GM23338 (cell line): ENCODE measurements at regions not wholly inside any gene's neighbourhood (a gene's known extent, or its start where the extent isn't known, plus 50 kb on each side); places are given as distances from the start of the nearest gene placed in this dataset.

Experiments used
- ATAC-seq: fragments of 200-7000 bp; cut with Tn5 transposase; 3 replicates; pipeline ENCODE4 v1.9.1; 2020
- DNase-seq: peaks from one replicate; pipeline ENCODE4 v3.0.0-alpha.2; 2015; ENCODE audit warnings: low spot score
- H2AFZ ChIP-seq: fragments of 200-600 bp; sonication (generic); 2 replicates; pipeline ENCODE4 v1.8.0; 2016; ENCODE audit warnings: antibody characterized with exemption, mild to moderate bottlenecking, moderate library complexity
- H3F3A ChIP-seq: fragments of 200-600 bp; sonication (generic); replicated peaks from 2 replicates; pipeline ENCODE4 v1.8.0; 2017; ENCODE audit warnings: antibody characterized with exemption, mixed run types, low read depth
- H3K27ac ChIP-seq: fragments of 200-600 bp; sonication (generic); 2 replicates; pipeline ENCODE4 v1.6.1; 2016; ENCODE audit warnings: low read depth
- H3K27me3 ChIP-seq: fragments of 200-600 bp; sonication (generic); 2 replicates; pipeline ENCODE4 v1.8.0; 2016; ENCODE audit warnings: mild to moderate bottlenecking, mixed run types, moderate library complexity; ENCODE audit not compliant: insufficient read depth
- H3K36me3 ChIP-seq: fragments of 200-600 bp; sonication (generic); 2 replicates; pipeline ENCODE4 v1.8.0; 2016; ENCODE audit warnings: mild to moderate bottlenecking; ENCODE audit not compliant: insufficient read depth
- H3K4me1 ChIP-seq: fragments of 200-600 bp; sonication (generic); 2 replicates; pipeline ENCODE4 v1.8.0; 2016; ENCODE audit warnings: mild to moderate bottlenecking, moderate library complexity; ENCODE audit not compliant: insufficient read depth
- H3K4me2 ChIP-seq: fragments of 200-600 bp; sonication (generic); 2 replicates; pipeline ENCODE4 v1.7.1; 2017; ENCODE audit warnings: mixed run types
- H3K4me3 ChIP-seq: fragments of 200-600 bp; sonication (generic); 2 replicates; pipeline ENCODE4 v1.6.1; 2016; ENCODE audit warnings: mixed run types
- H3K79me2 ChIP-seq: fragments of 200-600 bp; sonication (generic); replicated peaks from 2 replicates; pipeline ENCODE4 v1.8.0; 2017; ENCODE audit warnings: mild to moderate bottlenecking; ENCODE audit not compliant: insufficient read depth
- H3K9me2 ChIP-seq: fragments of 200-600 bp; sonication (generic); 2 replicates; pipeline ENCODE4 v1.8.0; 2017; ENCODE audit not compliant: insufficient read depth
- H4K20me1 ChIP-seq: fragments of 200-600 bp; sonication (generic); replicated peaks from 2 replicates; pipeline ENCODE4 v1.8.0; 2017; ENCODE audit warnings: mild to moderate bottlenecking; ENCODE audit not compliant: insufficient read depth
- H3K27ac Mint-ChIP-seq: 2 replicates; pipeline ENCODE4 v1.8.0; 2020; ENCODE audit warnings: inconsistent platforms, mild to moderate bottlenecking, moderate library complexity, mixed read lengths
- H3K27me3 Mint-ChIP-seq: 3 replicates; pipeline ENCODE4 v1.8.0; 2022; ENCODE audit warnings: low read depth, mild to moderate bottlenecking, moderate library complexity, mixed read lengths, inconsistent platforms; ENCODE audit not compliant: insufficient read depth, poor library complexity
- H3K36me3 Mint-ChIP-seq: 3 replicates; pipeline ENCODE4 v1.8.0; 2021; ENCODE audit warnings: low read depth, mild to moderate bottlenecking, inconsistent platforms, moderate library complexity, mixed read lengths
- H3K4me1 Mint-ChIP-seq: 3 replicates; pipeline ENCODE4 v1.8.0; 2020; ENCODE audit warnings: mild to moderate bottlenecking, inconsistent platforms, mixed read lengths
- H3K4me3 Mint-ChIP-seq: 3 replicates; pipeline ENCODE4 v1.8.0; 2021; ENCODE audit warnings: moderate library complexity, mild to moderate bottlenecking, inconsistent platforms, mixed read lengths
- H3K9me3 Mint-ChIP-seq: 3 replicates; pipeline ENCODE4 v1.8.0; 2020; ENCODE audit warnings: moderate library complexity, mild to moderate bottlenecking, inconsistent platforms, mixed read lengths
- CREB1 ChIP-seq: fragments of 250-450 bp; sonication (Bioruptor Pico); IDR thresholded peaks from 2 replicates; pipeline ENCODE4 v1.5.0; 2020; ENCODE audit warnings: low read depth, mild to moderate bottlenecking, moderate library complexity
- CTCF ChIP-seq, 2 experiments: fragments of 200-600 bp in 1 of 2; sonication (generic) in 1 of 2; conservative IDR thresholded peaks; 2 replicates each; pipeline versions ENCODE4 v1.5.1 to v1.6.1; 2016 to 2017; ENCODE audit warnings: antibody characterized with exemption in 2 of 2, low read depth in 2 of 2, mild to moderate bottlenecking in 2 of 2, moderate library complexity in 1 of 2
- ETS1 ChIP-seq: IDR thresholded peaks from 2 replicates; pipeline ENCODE4 v1.6.1; 2016; ENCODE audit warnings: antibody characterized with exemption
- EZH2 ChIP-seq: fragments of 200-600 bp; sonication (generic); IDR thresholded peaks from one replicate; pipeline ENCODE4 v1.8.0; 2017; ENCODE audit warnings: antibody characterized with exemption, mild to moderate bottlenecking, low read depth; ENCODE audit not compliant: unreplicated experiment
- EZH2phosphoT487 ChIP-seq: fragments of 200-600 bp; sonication (generic); IDR thresholded peaks from one replicate; pipeline ENCODE4 v1.8.1; 2018; ENCODE audit warnings: antibody characterized with exemption; ENCODE audit not compliant: unreplicated experiment
- JUNB ChIP-seq: IDR thresholded peaks from one replicate; pipeline ENCODE4 v1.6.1; 2016; ENCODE audit warnings: antibody characterized with exemption; ENCODE audit not compliant: unreplicated experiment
- NANOG ChIP-seq: IDR thresholded peaks from 2 replicates; pipeline ENCODE4 v1.6.1; 2016; ENCODE audit warnings: antibody characterized with exemption, borderline replicate concordance
- POLR2AphosphoS5 ChIP-seq: IDR thresholded peaks from 2 replicates; pipeline ENCODE4 v1.6.1; 2016; ENCODE audit warnings: antibody characterized with exemption, low read depth
- REST ChIP-seq: IDR thresholded peaks from one replicate; pipeline ENCODE4 v1.6.1; 2018; ENCODE audit warnings: antibody characterized with exemption; ENCODE audit not compliant: unreplicated experiment
- STAT1 ChIP-seq: IDR thresholded peaks from one replicate; pipeline ENCODE4 v1.6.1; 2016; ENCODE audit warnings: antibody characterized with exemption; ENCODE audit not compliant: unreplicated experiment
- ZNF331 ChIP-seq: fragments of 250-450 bp; sonication (Bioruptor Pico); IDR thresholded peaks from 2 replicates; pipeline ENCODE4 v1.5.0; 2020; ENCODE audit warnings: low read depth, mild to moderate bottlenecking, moderate library complexity
- ZNF462 ChIP-seq: fragments of 250-450 bp; sonication (Bioruptor Pico); IDR thresholded peaks from 2 replicates; pipeline ENCODE4 v1.5.0; 2020; ENCODE audit warnings: mild to moderate bottlenecking, moderate library complexity

- TF ChIP-seq REST = no peak
- TF ChIP-seq EZH2phosphoT487 = no peak
- no peak for TF ChIP-seq JUNB
- no peak for TF ChIP-seq CREB1 (CRISPR knock-in tag)
- TF ChIP-seq ZNF462 (CRISPR knock-in tag) = no peak
- TF ChIP-seq ZNF331 (CRISPR knock-in tag) = no peak
Measured at GRCh38 chr6:66103954-66104353, 396.9 kb upstream of the EYS start (continued).

- Mint-ChIP-seq H3K36me3 (peaks cover 30% of the 10 kb centered on the region), H3K4me1 (peaks cover 16% of the 10 kb centered on the region), H3K27me3 (peaks cover 5% of the 10 kb centered on the region), H3K4me3 (no peak overlapping the region), H3K27ac (no peak overlapping the region), H3K9me3 (peaks cover 57% of the 10 kb centered on the region)
- TF ChIP-seq EZH2phosphoT487 (no peak), CTCF (conservative IDR thresholded peaks at IDR 0.05; ENCODE audit: low read depth in 2 of 2) (no peak), EZH2 (no peak), JUNB (no peak), ETS1 (no peak), ZNF331 (CRISPR knock-in tag) (no peak), NANOG (no peak), POLR2AphosphoS5 (no peak), STAT1 (no peak), CREB1 (CRISPR knock-in tag) (no peak)
- H3K9me2 ChIP-seq = peaks cover 7% of the 10 kb centered on the region; the same call in 1 of the 2 replicates
- no peak for DNase-seq
- H3K27ac ChIP-seq = no peak overlapping the region
- no peak overlapping the region for H3K4me3 ChIP-seq
- no peaks in the 10 kb centered on the region for H3K79me2 ChIP-seq
- no peaks in the 10 kb centered on the region for H3K27me3 ChIP-seq
- H3K4me1 ChIP-seq = peaks cover 16% of the 10 kb centered on the region; the same call in 1 of the 2 replicates
- H4K20me1 ChIP-seq = no peaks in the 10 kb centered on the region
- ATAC-seq = no peak
- H3K36me3 ChIP-seq = no peaks in the 10 kb centered on the region
- H3F3A ChIP-seq = no peaks in the 10 kb centered on the region
- no peak overlapping the region for H2AFZ ChIP-seq
- H3K4me2 ChIP-seq = no peak overlapping the region
Measured at GRCh38 chr6:66103354-66103753, 396.3 kb upstream of the EYS start.
